ENCODE measurements at regions not wholly inside any gene's neighbourhood (a gene's known extent, or its start where the extent isn't known, plus 50 kb on each side); places are given as distances from the start of the nearest gene placed in this dataset.

- intact Hi-C loops (cut with micrococcal nuclease), result no loop called here
- Mint-ChIP-seq H3K4me3 (no peak overlapping the region), H3K27ac (no peak overlapping the region), H3K36me3 (no peaks in the 10 kb centered on the region), H3K27me3 (ENCODE audit: low read depth in 3 of 3) (peaks cover 2 to 4% (median 3%) of the 10 kb centered on the region in 3 donors), H3K4me1 (no peaks in the 10 kb centered on the region), H3K9me3 (no peaks in the 10 kb centered on the region)
- H2AFZ ChIP-seq (ENCODE audit: insufficient read depth, low read depth, low read length, poor library complexity, severe bottlenecking), result no peak overlapping the region
- H3K4me1 ChIP-seq (ENCODE audit: control insufficient read depth in 1 of 2, insufficient read depth in 2 of 2, low read length in 2 of 2), result no peaks in the 10 kb centered on the region
- WGBS (ENCODE audit: insufficient coverage), result 0% methylated on average over 2 of the region's 3 CpGs
- H3K9ac ChIP-seq (ENCODE audit: insufficient read depth, low read length, poor library complexity, severe bottlenecking), result no peak overlapping the region
- no peaks in the 10 kb centered on the region for H3K79me2 ChIP-seq (ENCODE audit: insufficient read depth, low read length)
- H3K9me3 ChIP-seq (replicated peaks in 1 of 2; ENCODE audit: control insufficient read depth in 1 of 2, insufficient read depth in 1 of 2, low read length in 2 of 2), result no peaks in the 10 kb centered on the region
- H3K4me2 ChIP-seq (replicated peaks; ENCODE audit: extremely low read depth, low read length, poor library complexity, severe bottlenecking), result no peak overlapping the region
- H3K36me3 ChIP-seq (replicated peaks in 1 of 2; ENCODE audit: control insufficient read depth in 1 of 2, insufficient read depth in 2 of 2, low read length in 2 of 2), result no peaks in the 10 kb centered on the region
- no peaks in the 10 kb centered on the region for H3K27me3 ChIP-seq (ENCODE audit: control insufficient read depth in 2 of 2, insufficient read depth in 2 of 2, low read length in 2 of 2)
- TF ChIP-seq CTCF (IDR thresholded peaks at IDR 0.05), result no peak
- no peak for DNase-seq
- H4K20me1 ChIP-seq (ENCODE audit: insufficient read depth, low read length), result no peaks in the 10 kb centered on the region
- H3K27ac ChIP-seq (ENCODE audit: low read depth in 1 of 2, low read length in 2 of 2), result no peak overlapping the region
- H3K4me3 ChIP-seq (replicated peaks in 1 of 3; ENCODE audit: low read depth in 2 of 3, low read length in 3 of 3), result no peak overlapping the region
Measured at GRCh38 chr5:167948251-167948650, 343.2 kb upstream of the WWC1 start.

- Histone ChIP-seq H3K36me3 (replicated peaks in 1 of 2; ENCODE audit: control insufficient read depth in 1 of 2, insufficient read depth in 2 of 2, low read length in 2 of 2) (no peaks in the 10 kb centered on the region), H3K79me2 (ENCODE audit: insufficient read depth, low read length) (no peaks in the 10 kb centered on the region), H3K4me2 (replicated peaks; ENCODE audit: extremely low read depth, low read length, poor library complexity, severe bottlenecking) (no peak overlapping the region), H2AFZ (ENCODE audit: insufficient read depth, low read depth, low read length, poor library complexity, severe bottlenecking) (no peak overlapping the region), H3K4me3 (replicated peaks in 1 of 3; ENCODE audit: low read depth in 2 of 3, low read length in 3 of 3) (no peak overlapping the region), H4K20me1 (ENCODE audit: insufficient read depth, low read length) (no peaks in the 10 kb centered on the region), H3K4me1 (ENCODE audit: control insufficient read depth in 1 of 2, insufficient read depth in 2 of 2, low read length in 2 of 2) (no peaks in the 10 kb centered on the region), H3K27me3 (ENCODE audit: control insufficient read depth in 2 of 2, insufficient read depth in 2 of 2, low read length in 2 of 2) (no peaks in the 10 kb centered on the region), H3K9me3 (replicated peaks in 1 of 2; ENCODE audit: control insufficient read depth in 1 of 2, insufficient read depth in 1 of 2, low read length in 2 of 2) (no peaks in the 10 kb centered on the region), H3K9ac (ENCODE audit: insufficient read depth, low read length, poor library complexity, severe bottlenecking) (no peak overlapping the region), H3K27ac (ENCODE audit: low read depth in 1 of 2, low read length in 2 of 2) (no peak overlapping the region)
- 100% methylated on average over 1 of the region's 3 CpGs for WGBS (ENCODE audit: insufficient coverage)
- TF ChIP-seq CTCF (IDR thresholded peaks at IDR 0.05), result no peak
- no peak overlapping the region for H3K4me3 Mint-ChIP-seq
- H3K27me3 Mint-ChIP-seq (ENCODE audit: low read depth in 3 of 3), result peaks cover 2 to 4% (median 2%) of the 10 kb centered on the region in 3 donors
- H3K9me3 Mint-ChIP-seq, result no peaks in the 10 kb centered on the region
- DNase-seq, result no peak
- intact Hi-C loops (cut with micrococcal nuclease), result no loop called here
- H3K27ac Mint-ChIP-seq, result no peak overlapping the region
- no peaks in the 10 kb centered on the region for H3K36me3 Mint-ChIP-seq
- no peaks in the 10 kb centered on the region for H3K4me1 Mint-ChIP-seq
Measured at GRCh38 chr5:167949435-167949834, 342.0 kb upstream of the WWC1 start.

Measured in CD14-positive monocyte (primary cell).